ENCODE measurements at regions not wholly inside any gene's neighbourhood (a gene's known extent, or its start where the extent isn't known, plus 50 kb on each side); places are given as distances from the start of the nearest gene placed in this dataset.

DNA sequence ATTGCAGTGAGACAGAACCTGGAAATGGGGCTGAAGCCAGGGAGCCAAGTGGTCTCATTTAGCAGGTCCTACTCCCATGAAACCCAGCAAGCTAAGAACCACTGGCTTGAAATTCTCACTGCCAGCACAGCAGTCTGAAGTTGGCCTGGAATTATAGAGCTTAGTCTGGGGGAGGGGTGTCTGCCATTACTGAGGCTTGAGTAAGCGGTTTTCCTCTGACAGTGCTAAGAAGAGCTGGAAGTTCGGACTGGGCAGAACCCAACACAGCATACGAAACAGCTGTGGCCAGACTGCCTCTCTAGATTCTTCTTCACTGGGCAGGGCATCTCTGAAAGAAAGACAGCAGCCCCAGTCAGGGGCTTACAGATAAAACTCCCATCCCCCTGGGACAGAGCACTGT, 305.7 kb upstream of the SETBP1 start:
- H3K27ac Mint-ChIP-seq (ENCODE audit: low read depth, unreplicated experiment): no peak overlapping the region

DNA sequence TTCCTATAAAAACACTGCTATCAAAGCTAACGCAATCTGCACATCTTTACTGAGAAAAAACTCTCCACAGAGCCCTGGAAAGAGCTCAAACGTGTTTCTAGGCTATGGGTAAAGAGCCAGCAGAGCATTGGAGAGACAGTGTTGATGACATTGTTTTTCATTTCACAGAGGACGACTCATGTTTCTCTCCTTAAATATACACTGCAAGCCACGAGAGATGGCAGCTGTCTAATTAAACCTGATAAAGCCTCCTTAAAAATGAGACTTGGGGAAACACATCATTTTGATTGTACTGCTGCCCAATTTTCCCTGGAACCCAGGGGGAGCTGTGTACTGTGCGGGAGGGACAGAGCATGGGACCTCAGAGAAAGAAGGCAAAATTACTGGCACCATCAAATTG, 294.3 kb upstream of the SETBP1 start:
- BruUV-seq (replicated peaks): no TSS peak
- DNase-seq (ENCODE audit: unreplicated experiment): no peak
- Mint-ChIP-seq H3K36me3 (ENCODE audit: insufficient read depth, unreplicated experiment) (no peaks in the 10 kb centered on the region), H3K4me3 (ENCODE audit: unreplicated experiment) (no peak overlapping the region), H3K27ac (ENCODE audit: low read depth, unreplicated experiment) (no peak overlapping the region), H3K27me3 (ENCODE audit: insufficient read depth, unreplicated experiment) (no peaks in the 10 kb centered on the region), H3K4me1 (ENCODE audit: insufficient read depth, unreplicated experiment) (no peaks in the 10 kb centered on the region), H3K9me3 (ENCODE audit: unreplicated experiment) (no peaks in the 10 kb centered on the region)
- ChIA-PET POLR2A (interaction anchor here (0.6 to 1.0 kb wide), 2 partner anchors 397 to 440 kb away, joined by 3 read pairs; no protein-coding TSS in a partner anchor), CTCF (no interaction called here)
- TF ChIP-seq CTCF (IDR thresholded peaks at IDR 0.05; ENCODE audit: unreplicated experiment): no peak
- intact Hi-C loops (cut with micrococcal nuclease): no loop called here

More for the DNA sequence above, 305.7 kb upstream of the SETBP1 start:
- CTCF ChIA-PET: interaction anchor here (0.6 to 0.9 kb wide), 2 partner anchors 20 to 232 kb away, joined by 3 read pairs; no protein-coding TSS in a partner anchor
- Mint-ChIP-seq H3K36me3 (ENCODE audit: insufficient read depth, unreplicated experiment) (no peaks in the 10 kb centered on the region), H3K27me3 (ENCODE audit: insufficient read depth, unreplicated experiment) (no peaks in the 10 kb centered on the region), H3K4me3 (ENCODE audit: unreplicated experiment) (no peak overlapping the region), H3K4me1 (ENCODE audit: insufficient read depth, unreplicated experiment) (no peaks in the 10 kb centered on the region), H3K9me3 (ENCODE audit: unreplicated experiment) (peaks cover 17% of the 10 kb centered on the region)
- no TSS peak for BruUV-seq (replicated peaks)
- POLR2A ChIA-PET: no interaction called here
- intact Hi-C loops (cut with micrococcal nuclease): no loop called here
- TF ChIP-seq CTCF (IDR thresholded peaks at IDR 0.05; ENCODE audit: unreplicated experiment): no peak
- DNase-seq (ENCODE audit: unreplicated experiment): no peak

GRCh38 chr18:44388329-44388728, 292.4 kb upstream of the SETBP1 start:
- no TSS peak for BruUV-seq (replicated peaks)

GRCh38 chr18:44392933-44393332, 287.8 kb upstream of the SETBP1 start:
- Mint-ChIP-seq H3K4me3 (ENCODE audit: unreplicated experiment) (no peak overlapping the region), H3K9me3 (ENCODE audit: unreplicated experiment) (no peaks in the 10 kb centered on the region), H3K27me3 (ENCODE audit: insufficient read depth, unreplicated experiment) (no peaks in the 10 kb centered on the region), H3K36me3 (ENCODE audit: insufficient read depth, unreplicated experiment) (no peaks in the 10 kb centered on the region), H3K27ac (ENCODE audit: low read depth, unreplicated experiment) (no peak overlapping the region), H3K4me1 (ENCODE audit: insufficient read depth, unreplicated experiment) (no peaks in the 10 kb centered on the region)
- no TSS peak for BruUV-seq (replicated peaks)
- intact Hi-C loops (cut with micrococcal nuclease): no loop called here
- TF ChIP-seq CTCF (IDR thresholded peaks at IDR 0.05; ENCODE audit: unreplicated experiment): no peak
- CTCF ChIA-PET: no interaction called here
- DNase-seq (ENCODE audit: unreplicated experiment): no peak
- POLR2A ChIA-PET: no interaction called here

More at GRCh38 chr18:44388329-44388728, 292.4 kb upstream of the SETBP1 start:
- no peak for TF ChIP-seq CTCF (IDR thresholded peaks at IDR 0.05; ENCODE audit: unreplicated experiment)
- no peaks in the 10 kb centered on the region for H3K36me3 Mint-ChIP-seq (ENCODE audit: insufficient read depth, unreplicated experiment)
- POLR2A ChIA-PET: interaction anchor here (1.2 kb wide), 1 partner anchor 12 kb away, joined by 6 read pairs; no protein-coding TSS in a partner anchor
- no peak overlapping the region for H3K4me3 Mint-ChIP-seq (ENCODE audit: unreplicated experiment)
- no peaks in the 10 kb centered on the region for H3K27me3 Mint-ChIP-seq (ENCODE audit: insufficient read depth, unreplicated experiment)
- H3K9me3 Mint-ChIP-seq (ENCODE audit: unreplicated experiment): no peaks in the 10 kb centered on the region
- DNase-seq (ENCODE audit: unreplicated experiment): no peak
- intact Hi-C loops (cut with micrococcal nuclease): no loop called here
- CTCF ChIA-PET: interaction anchor here (0.6 kb wide), 1 partner anchor 289 kb away, joined by 4 read pairs; no protein-coding TSS in a partner anchor
- H3K27ac Mint-ChIP-seq (ENCODE audit: low read depth, unreplicated experiment): no peak overlapping the region
- H3K4me1 Mint-ChIP-seq (ENCODE audit: insufficient read depth, unreplicated experiment): no peaks in the 10 kb centered on the region
